ENCODE measurements at regions not wholly inside any gene's neighbourhood (a gene's known extent, or its start where the extent isn't known, plus 50 kb on each side); places are given as distances from the start of the nearest gene placed in this dataset.

DNA sequence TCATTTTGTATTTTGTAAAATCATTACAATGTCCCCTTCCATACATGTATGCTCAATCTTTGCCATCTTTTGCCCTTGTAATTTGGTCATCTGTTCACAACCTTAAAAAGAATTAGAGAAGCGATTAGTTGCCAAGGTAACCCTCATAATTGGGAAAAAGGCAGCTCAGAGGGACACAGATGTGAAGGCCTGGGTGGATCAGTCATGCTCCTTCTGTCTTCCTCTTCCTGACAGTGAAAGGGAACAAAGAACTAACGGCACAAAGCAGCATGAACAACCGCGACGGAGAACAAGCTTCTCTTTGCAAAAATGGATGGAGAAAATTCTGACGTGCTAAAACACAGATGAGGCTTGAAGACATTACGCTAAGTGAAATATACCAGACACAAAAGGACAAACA is 78.7 kb upstream of the COG2 start:
- H3K79me2 ChIP-seq (ENCODE audit: insufficient read depth, low read length), result no peaks in the 10 kb centered on the region
- H3K9ac ChIP-seq (ENCODE audit: low read depth, low read length, poor library complexity, severe bottlenecking), result no peak overlapping the region
- H3K4me2 ChIP-seq (ENCODE audit: low read depth, low read length, poor library complexity, severe bottlenecking), result no peak overlapping the region
- no peaks in the 10 kb centered on the region for H3K27me3 ChIP-seq (ENCODE audit: insufficient read depth, low read length, poor library complexity, severe bottlenecking)
- no peak for TF ChIP-seq EZH2phosphoT487 (IDR thresholded peaks at IDR 0.05; ENCODE audit: borderline replicate concordance)
- TF ChIP-seq, protein P1, sequence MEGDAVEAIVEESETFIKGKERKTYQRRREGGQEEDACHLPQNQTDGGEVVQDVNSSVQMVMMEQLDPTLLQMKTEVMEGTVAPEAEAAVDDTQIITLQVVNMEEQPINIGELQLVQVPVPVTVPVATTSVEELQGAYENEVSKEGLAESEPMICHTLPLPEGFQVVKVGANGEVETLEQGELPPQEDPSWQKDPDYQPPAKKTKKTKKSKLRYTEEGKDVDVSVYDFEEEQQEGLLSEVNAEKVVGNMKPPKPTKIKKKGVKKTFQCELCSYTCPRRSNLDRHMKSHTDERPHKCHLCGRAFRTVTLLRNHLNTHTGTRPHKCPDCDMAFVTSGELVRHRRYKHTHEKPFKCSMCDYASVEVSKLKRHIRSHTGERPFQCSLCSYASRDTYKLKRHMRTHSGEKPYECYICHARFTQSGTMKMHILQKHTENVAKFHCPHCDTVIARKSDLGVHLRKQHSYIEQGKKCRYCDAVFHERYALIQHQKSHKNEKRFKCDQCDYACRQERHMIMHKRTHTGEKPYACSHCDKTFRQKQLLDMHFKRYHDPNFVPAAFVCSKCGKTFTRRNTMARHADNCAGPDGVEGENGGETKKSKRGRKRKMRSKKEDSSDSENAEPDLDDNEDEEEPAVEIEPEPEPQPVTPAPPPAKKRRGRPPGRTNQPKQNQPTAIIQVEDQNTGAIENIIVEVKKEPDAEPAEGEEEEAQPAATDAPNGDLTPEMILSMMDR (conservative IDR thresholded peaks at IDR 0.05; ENCODE audit: low read length), result no peak
- H3F3A ChIP-seq (ENCODE audit: low read depth), result no peaks in the 10 kb centered on the region
- no peak overlapping the region for H2AFZ ChIP-seq (ENCODE audit: low read length)
- no peaks in the 10 kb centered on the region for H3K4me1 ChIP-seq (ENCODE audit: insufficient read depth, low read length, poor library complexity, severe bottlenecking)
- H3K9me3 ChIP-seq (ENCODE audit: insufficient read depth, low read depth, low read length), result no peaks in the 10 kb centered on the region
- no peaks in the 10 kb centered on the region for H3K9me2 ChIP-seq (replicated peaks; ENCODE audit: low read depth, low read length)
- H4K20me1 ChIP-seq (ENCODE audit: insufficient read depth, low read length, poor library complexity, severe bottlenecking), result no peaks in the 10 kb centered on the region
- H3K36me3 ChIP-seq (ENCODE audit: insufficient read depth, low read length), result no peaks in the 10 kb centered on the region
- no peak overlapping the region for H3K4me3 ChIP-seq (ENCODE audit: low read length, poor library complexity, severe bottlenecking)

DNA sequence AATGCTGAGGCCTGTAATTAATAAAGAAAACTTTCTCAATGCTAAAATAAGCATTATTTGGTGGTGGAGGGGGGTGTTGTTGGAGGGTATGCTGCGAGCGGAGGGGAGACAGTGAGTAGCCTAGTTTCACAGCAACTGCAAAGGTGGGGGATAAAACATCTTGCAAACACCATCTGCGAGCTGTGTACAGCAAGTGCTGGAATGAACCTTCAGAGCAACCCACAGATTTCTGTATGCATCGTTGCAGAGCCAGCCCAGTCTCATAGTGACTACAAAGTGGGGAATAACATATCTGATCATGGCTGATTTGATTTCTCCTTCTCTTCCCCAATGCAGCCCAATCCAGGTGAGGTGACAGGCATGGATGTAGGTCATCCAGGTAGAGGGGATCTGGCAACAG is 80.7 kb upstream of the COG2 start:
- Histone ChIP-seq H3K9me3 (ENCODE audit: insufficient read depth, low read depth, low read length) (no peaks in the 10 kb centered on the region), H3K4me2 (ENCODE audit: low read depth, low read length, poor library complexity, severe bottlenecking) (no peak overlapping the region), H3K36me3 (ENCODE audit: insufficient read depth, low read length) (no peaks in the 10 kb centered on the region), H3K4me3 (ENCODE audit: low read length, poor library complexity, severe bottlenecking) (no peak overlapping the region), H3K9ac (ENCODE audit: low read depth, low read length, poor library complexity, severe bottlenecking) (no peak overlapping the region), H2AFZ (ENCODE audit: low read length) (no peak overlapping the region), H3F3A (ENCODE audit: low read depth) (no peaks in the 10 kb centered on the region), H3K79me2 (ENCODE audit: insufficient read depth, low read length) (no peaks in the 10 kb centered on the region), H4K20me1 (ENCODE audit: insufficient read depth, low read length, poor library complexity, severe bottlenecking) (no peaks in the 10 kb centered on the region), H3K9me2 (replicated peaks; ENCODE audit: low read depth, low read length) (no peaks in the 10 kb centered on the region), H3K4me1 (ENCODE audit: insufficient read depth, low read length, poor library complexity, severe bottlenecking) (no peaks in the 10 kb centered on the region), H3K27me3 (ENCODE audit: insufficient read depth, low read length, poor library complexity, severe bottlenecking) (no peaks in the 10 kb centered on the region)
- no peak for TF ChIP-seq EZH2phosphoT487 (IDR thresholded peaks at IDR 0.05; ENCODE audit: borderline replicate concordance)

DNA sequence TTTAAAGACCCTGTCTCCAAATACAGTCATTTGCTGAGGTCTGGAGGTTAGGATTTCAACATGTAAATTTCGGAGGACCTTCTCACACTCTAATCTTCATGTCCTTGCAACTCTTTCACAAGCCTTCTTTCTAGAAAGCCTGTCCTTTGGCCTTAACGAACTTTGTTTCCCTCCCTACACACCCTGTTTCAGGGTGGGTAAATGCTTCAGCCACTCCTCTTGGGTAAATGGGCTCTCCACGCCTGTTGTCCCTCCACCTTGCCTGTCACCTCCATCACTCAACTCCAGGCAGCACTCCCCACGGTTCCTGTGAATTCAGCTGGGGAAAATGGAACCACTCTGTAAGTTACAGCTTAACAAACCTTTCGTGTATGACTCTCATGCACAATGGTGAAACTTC is 84.0 kb upstream of the COG2 start:
- H3F3A ChIP-seq (ENCODE audit: low read depth), result no peaks in the 10 kb centered on the region
- no peaks in the 10 kb centered on the region for H3K36me3 ChIP-seq (ENCODE audit: insufficient read depth, low read length)
- H3K9me2 ChIP-seq (replicated peaks; ENCODE audit: low read depth, low read length), result no peaks in the 10 kb centered on the region
- H3K9ac ChIP-seq (ENCODE audit: low read depth, low read length, poor library complexity, severe bottlenecking), result no peak overlapping the region
- no peak overlapping the region for H3K4me3 ChIP-seq (ENCODE audit: low read length, poor library complexity, severe bottlenecking)
- no peaks in the 10 kb centered on the region for H3K9me3 ChIP-seq (ENCODE audit: insufficient read depth, low read depth, low read length)
- H3K4me1 ChIP-seq (ENCODE audit: insufficient read depth, low read length, poor library complexity, severe bottlenecking), result no peaks in the 10 kb centered on the region
- TF ChIP-seq EZH2phosphoT487 (IDR thresholded peaks at IDR 0.05; ENCODE audit: borderline replicate concordance), result no peak
- TF ChIP-seq, protein P1 (conservative IDR thresholded peaks at IDR 0.05; ENCODE audit: low read length), result no peak
- no peak overlapping the region for H2AFZ ChIP-seq (ENCODE audit: low read length)
- H3K27me3 ChIP-seq (ENCODE audit: insufficient read depth, low read length, poor library complexity, severe bottlenecking), result no peaks in the 10 kb centered on the region
- no peaks in the 10 kb centered on the region for H3K79me2 ChIP-seq (ENCODE audit: insufficient read depth, low read length)
- no peak overlapping the region for H3K4me2 ChIP-seq (ENCODE audit: low read depth, low read length, poor library complexity, severe bottlenecking)
- H4K20me1 ChIP-seq (ENCODE audit: insufficient read depth, low read length, poor library complexity, severe bottlenecking), result no peaks in the 10 kb centered on the region

DNA sequence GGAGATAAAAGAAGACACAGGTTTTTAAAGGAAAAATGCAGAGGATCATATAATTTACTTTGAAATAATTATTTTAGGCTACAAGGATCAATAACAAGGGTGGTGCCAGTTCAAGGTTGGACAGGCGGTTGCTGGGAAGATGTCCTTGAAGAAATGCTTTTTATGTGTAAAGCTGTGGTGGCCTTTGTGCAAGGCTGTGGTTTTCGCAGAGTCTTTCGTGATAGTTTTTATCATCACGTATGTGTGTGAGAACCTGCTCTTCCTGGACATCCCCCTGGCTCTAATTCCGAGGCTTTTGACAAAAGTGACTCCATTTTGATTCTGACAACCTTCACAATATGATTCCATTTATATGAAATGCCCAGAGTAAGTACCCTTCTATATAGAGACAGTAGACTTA is 85.8 kb upstream of the COG2 start:
- TF ChIP-seq EZH2phosphoT487 (IDR thresholded peaks at IDR 0.05; ENCODE audit: borderline replicate concordance), result no peak
- TF ChIP-seq, protein P1 (conservative IDR thresholded peaks at IDR 0.05; ENCODE audit: low read length), result no peak
- Histone ChIP-seq H3K9me2 (replicated peaks; ENCODE audit: low read depth, low read length) (no peaks in the 10 kb centered on the region), H4K20me1 (ENCODE audit: insufficient read depth, low read length, poor library complexity, severe bottlenecking) (no peaks in the 10 kb centered on the region), H3K4me3 (ENCODE audit: low read length, poor library complexity, severe bottlenecking) (no peak overlapping the region), H3K27me3 (ENCODE audit: insufficient read depth, low read length, poor library complexity, severe bottlenecking) (no peaks in the 10 kb centered on the region), H3K9ac (ENCODE audit: low read depth, low read length, poor library complexity, severe bottlenecking) (no peak overlapping the region), H3K36me3 (ENCODE audit: insufficient read depth, low read length) (no peaks in the 10 kb centered on the region), H3K4me1 (ENCODE audit: insufficient read depth, low read length, poor library complexity, severe bottlenecking) (no peaks in the 10 kb centered on the region), H3K9me3 (ENCODE audit: insufficient read depth, low read depth, low read length) (no peaks in the 10 kb centered on the region), H3F3A (ENCODE audit: low read depth) (no peaks in the 10 kb centered on the region), H3K79me2 (ENCODE audit: insufficient read depth, low read length) (no peaks in the 10 kb centered on the region), H2AFZ (ENCODE audit: low read length) (no peak overlapping the region), H3K4me2 (ENCODE audit: low read depth, low read length, poor library complexity, severe bottlenecking) (no peak overlapping the region)

All from Loucy (cell line).